Neural cell (in vitro differentiated cells): ENCODE measurements at regions not wholly inside any gene's neighbourhood (a gene's known extent, or its start where the extent isn't known, plus 50 kb on each side); places are given as distances from the start of the nearest gene placed in this dataset.

Experiments
- H2AFZ ChIP-seq: fragments of 200-600, 300-800 bp; sonication (generic), shearing (Covaris generic); 2 replicates; pipeline ENCODE4 v1.6.0; 2014; ENCODE audit warnings: low read depth, mild to moderate bottlenecking, antibody characterized with exemption, low read length, moderate library complexity
- H3F3A ChIP-seq: fragments of 200-600 bp; shearing (Covaris generic); 2 replicates; pipeline ENCODE4 v1.6.1; 2016; ENCODE audit warnings: mild to moderate bottlenecking, moderate library complexity, mixed read lengths, antibody characterized with exemption, low read length; ENCODE audit not compliant: insufficient read depth, poor library complexity, severe bottlenecking
- H3K27ac ChIP-seq: fragments of 200-600, 300-800 bp; sonication (generic), shearing (Covaris generic); 2 replicates; pipeline ENCODE4 v1.5.1; 2014; ENCODE audit warnings: mild to moderate bottlenecking, low read length, moderate library complexity
- H3K27me3 ChIP-seq: fragments of 300-800, 200-600 bp; sonication (generic), shearing (Covaris generic); 2 replicates; pipeline ENCODE4 v1.6.0; 2014; ENCODE audit warnings: mild to moderate bottlenecking, low read depth, low read length, moderate library complexity; ENCODE audit not compliant: insufficient read depth
- H3K36me3 ChIP-seq: fragments of 300-800, 200-600 bp; sonication (generic), shearing (Covaris generic); 2 replicates; pipeline ENCODE4 v1.5.1; 2014; ENCODE audit warnings: mild to moderate bottlenecking, antibody characterized with exemption, low read length, moderate library complexity; ENCODE audit not compliant: insufficient read depth
- H3K4me2 ChIP-seq: fragments of 300-800, 200-600 bp; sonication (generic), shearing (Covaris generic); 2 replicates; pipeline ENCODE4 v1.6.0; 2014; ENCODE audit warnings: mild to moderate bottlenecking, low read length
- H3K4me3 ChIP-seq: fragments of 300-800, 200-600 bp; sonication (generic), shearing (Covaris generic); 2 replicates; pipeline ENCODE4 v1.5.1; 2014; ENCODE audit warnings: mild to moderate bottlenecking, low read length, moderate library complexity
- H3K79me2 ChIP-seq: fragments of 200-600 bp; shearing (Covaris generic); replicated peaks from 2 replicates; pipeline ENCODE4 v1.6.0; 2014; ENCODE audit warnings: mild to moderate bottlenecking, low read length, moderate library complexity; ENCODE audit not compliant: insufficient read depth
- H3K9ac ChIP-seq: fragments of 300-800, 200-600 bp; sonication (generic), shearing (Covaris generic); 2 replicates; pipeline ENCODE4 v1.6.1; 2016; ENCODE audit warnings: mild to moderate bottlenecking, low read length, mixed read lengths
- H3K9me2 ChIP-seq: fragments of 200-600 bp; shearing (Covaris generic); 2 replicates; pipeline ENCODE4 v1.6.1; 2016; ENCODE audit warnings: mild to moderate bottlenecking, low read length, mixed read lengths; ENCODE audit not compliant: insufficient read depth
- H3K9me3 ChIP-seq: fragments of 200-600, 300-800 bp; sonication (generic), shearing (Covaris generic); 2 replicates; pipeline ENCODE4 v1.6.1; 2016; ENCODE audit warnings: mild to moderate bottlenecking, mixed run types, low read length, moderate library complexity, mixed read lengths
- H4K20me1 ChIP-seq: fragments of 200-600 bp; shearing (Covaris generic); 2 replicates; pipeline ENCODE4 v1.6.1; 2016; ENCODE audit warnings: mild to moderate bottlenecking, mixed run types; ENCODE audit not compliant: insufficient read depth
- EP300 ChIP-seq: fragments of 450-650 bp; conservative IDR thresholded peaks from 2 replicates; pipeline ENCODE4 v1.6.1; 2014; ENCODE audit warnings: antibody characterized with exemption, mild to moderate bottlenecking, moderate library complexity; ENCODE audit not compliant: poor library complexity, severe bottlenecking
- EZH2 ChIP-seq: fragments of 200-600, 300-800 bp; shearing (Covaris generic), sonication (generic); IDR thresholded peaks from 2 replicates; pipeline ENCODE4 v1.6.1; 2014; ENCODE audit warnings: antibody characterized with exemption, low read length, borderline replicate concordance, mild to moderate bottlenecking; ENCODE audit not compliant: insufficient read depth, poor library complexity, severe bottlenecking
- MXI1 ChIP-seq: fragments of 450-650 bp; conservative IDR thresholded peaks from 2 replicates; pipeline ENCODE4 v1.6.1; 2014; ENCODE audit warnings: antibody characterized with exemption, mild to moderate bottlenecking; ENCODE audit not compliant: poor library complexity, severe bottlenecking
- POLR2AphosphoS5 ChIP-seq: IDR thresholded peaks from 2 replicates; pipeline ENCODE4 v1.6.1; 2012
- RAD21 ChIP-seq: fragments of 450-650 bp; conservative IDR thresholded peaks from 2 replicates; pipeline ENCODE4 v1.6.1; 2014; ENCODE audit warnings: antibody characterized with exemption, mild to moderate bottlenecking, moderate library complexity
- SMC3 ChIP-seq: fragments of 450-650 bp; conservative IDR thresholded peaks from 2 replicates; pipeline ENCODE4 v1.6.1; 2014; ENCODE audit warnings: antibody characterized with exemption, mild to moderate bottlenecking, moderate library complexity; ENCODE audit not compliant: poor library complexity
- TAF1 ChIP-seq: IDR thresholded peaks from 2 replicates; pipeline ENCODE4 v1.6.1; 2012; ENCODE audit warnings: low read depth
- TF ChIP-seq, protein P1 (sequence below): IDR thresholded peaks from 2 replicates; pipeline ENCODE4 v1.6.1; 2012; ENCODE audit warnings: borderline replicate concordance
- TF ChIP-seq, protein P2 (sequence below): fragments of 450-650 bp; IDR thresholded peaks from 2 replicates; pipeline ENCODE4 v1.5.1; 2014; ENCODE audit warnings: antibody characterized with exemption, mild to moderate bottlenecking, moderate library complexity; ENCODE audit not compliant: poor library complexity, severe bottlenecking

GRCh38 chr5:30845194-30845593 is 348.3 kb upstream of the CDH6 start:
- no peak for TF ChIP-seq TAF1
- TF ChIP-seq RAD21, result no peak
- TF ChIP-seq EP300, result no peak
- TF ChIP-seq, protein P1, sequence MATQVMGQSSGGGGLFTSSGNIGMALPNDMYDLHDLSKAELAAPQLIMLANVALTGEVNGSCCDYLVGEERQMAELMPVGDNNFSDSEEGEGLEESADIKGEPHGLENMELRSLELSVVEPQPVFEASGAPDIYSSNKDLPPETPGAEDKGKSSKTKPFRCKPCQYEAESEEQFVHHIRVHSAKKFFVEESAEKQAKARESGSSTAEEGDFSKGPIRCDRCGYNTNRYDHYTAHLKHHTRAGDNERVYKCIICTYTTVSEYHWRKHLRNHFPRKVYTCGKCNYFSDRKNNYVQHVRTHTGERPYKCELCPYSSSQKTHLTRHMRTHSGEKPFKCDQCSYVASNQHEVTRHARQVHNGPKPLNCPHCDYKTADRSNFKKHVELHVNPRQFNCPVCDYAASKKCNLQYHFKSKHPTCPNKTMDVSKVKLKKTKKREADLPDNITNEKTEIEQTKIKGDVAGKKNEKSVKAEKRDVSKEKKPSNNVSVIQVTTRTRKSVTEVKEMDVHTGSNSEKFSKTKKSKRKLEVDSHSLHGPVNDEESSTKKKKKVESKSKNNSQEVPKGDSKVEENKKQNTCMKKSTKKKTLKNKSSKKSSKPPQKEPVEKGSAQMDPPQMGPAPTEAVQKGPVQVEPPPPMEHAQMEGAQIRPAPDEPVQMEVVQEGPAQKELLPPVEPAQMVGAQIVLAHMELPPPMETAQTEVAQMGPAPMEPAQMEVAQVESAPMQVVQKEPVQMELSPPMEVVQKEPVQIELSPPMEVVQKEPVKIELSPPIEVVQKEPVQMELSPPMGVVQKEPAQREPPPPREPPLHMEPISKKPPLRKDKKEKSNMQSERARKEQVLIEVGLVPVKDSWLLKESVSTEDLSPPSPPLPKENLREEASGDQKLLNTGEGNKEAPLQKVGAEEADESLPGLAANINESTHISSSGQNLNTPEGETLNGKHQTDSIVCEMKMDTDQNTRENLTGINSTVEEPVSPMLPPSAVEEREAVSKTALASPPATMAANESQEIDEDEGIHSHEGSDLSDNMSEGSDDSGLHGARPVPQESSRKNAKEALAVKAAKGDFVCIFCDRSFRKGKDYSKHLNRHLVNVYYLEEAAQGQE, result no peak
- no peaks in the 10 kb centered on the region for H3K27me3 ChIP-seq
- H3F3A ChIP-seq, result no peaks in the 10 kb centered on the region
- H3K9me2 ChIP-seq, result no peaks in the 10 kb centered on the region
- H4K20me1 ChIP-seq, result no peaks in the 10 kb centered on the region
- H3K9ac ChIP-seq, result no peak overlapping the region
- no peak overlapping the region for H2AFZ ChIP-seq
- H3K4me2 ChIP-seq, result no peak overlapping the region
- no peaks in the 10 kb centered on the region for H3K79me2 ChIP-seq
- H3K4me3 ChIP-seq, result no peak overlapping the region
- H3K9me3 ChIP-seq, result no peaks in the 10 kb centered on the region
- no peaks in the 10 kb centered on the region for H3K36me3 ChIP-seq
- H3K27ac ChIP-seq, result no peak overlapping the region

DNA sequence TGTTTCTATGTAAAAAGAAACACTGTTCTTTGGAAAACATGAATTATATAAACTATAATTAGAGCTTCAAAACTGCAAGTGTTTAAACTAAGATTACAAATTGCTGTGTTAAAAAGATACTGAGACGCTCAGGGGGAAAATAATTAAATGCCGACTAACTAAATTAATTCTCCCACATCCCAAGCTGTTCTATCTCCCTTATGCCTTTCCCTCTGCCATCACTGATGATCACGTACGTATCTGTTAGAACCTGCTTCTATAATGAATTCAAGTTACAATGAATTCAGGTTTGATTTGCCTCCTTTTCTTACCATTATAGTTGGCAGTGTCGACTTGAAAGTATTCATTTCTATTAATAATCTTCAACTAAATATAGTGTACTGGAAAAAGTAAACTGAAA is 349.9 kb upstream of the CDH6 start:
- TF ChIP-seq POLR2AphosphoS5 (no peak), EZH2 (no peak), RAD21 (no peak), TAF1 (no peak), SMC3 (no peak), MXI1 (no peak), EP300 (no peak)
- TF ChIP-seq, protein P1, result no peak
- TF ChIP-seq, protein P2, sequence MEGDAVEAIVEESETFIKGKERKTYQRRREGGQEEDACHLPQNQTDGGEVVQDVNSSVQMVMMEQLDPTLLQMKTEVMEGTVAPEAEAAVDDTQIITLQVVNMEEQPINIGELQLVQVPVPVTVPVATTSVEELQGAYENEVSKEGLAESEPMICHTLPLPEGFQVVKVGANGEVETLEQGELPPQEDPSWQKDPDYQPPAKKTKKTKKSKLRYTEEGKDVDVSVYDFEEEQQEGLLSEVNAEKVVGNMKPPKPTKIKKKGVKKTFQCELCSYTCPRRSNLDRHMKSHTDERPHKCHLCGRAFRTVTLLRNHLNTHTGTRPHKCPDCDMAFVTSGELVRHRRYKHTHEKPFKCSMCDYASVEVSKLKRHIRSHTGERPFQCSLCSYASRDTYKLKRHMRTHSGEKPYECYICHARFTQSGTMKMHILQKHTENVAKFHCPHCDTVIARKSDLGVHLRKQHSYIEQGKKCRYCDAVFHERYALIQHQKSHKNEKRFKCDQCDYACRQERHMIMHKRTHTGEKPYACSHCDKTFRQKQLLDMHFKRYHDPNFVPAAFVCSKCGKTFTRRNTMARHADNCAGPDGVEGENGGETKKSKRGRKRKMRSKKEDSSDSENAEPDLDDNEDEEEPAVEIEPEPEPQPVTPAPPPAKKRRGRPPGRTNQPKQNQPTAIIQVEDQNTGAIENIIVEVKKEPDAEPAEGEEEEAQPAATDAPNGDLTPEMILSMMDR, result no peak
- Histone ChIP-seq H3K4me3 (no peak overlapping the region), H3K27me3 (no peaks in the 10 kb centered on the region), H2AFZ (no peak overlapping the region), H3K36me3 (no peaks in the 10 kb centered on the region), H3K79me2 (no peaks in the 10 kb centered on the region), H3K9ac (no peak overlapping the region), H4K20me1 (no peaks in the 10 kb centered on the region), H3K9me3 (no peaks in the 10 kb centered on the region), H3K27ac (no peak overlapping the region), H3K9me2 (no peaks in the 10 kb centered on the region), H3K4me2 (no peak overlapping the region), H3F3A (no peaks in the 10 kb centered on the region)
